H1 (cell line): ENCODE measurements at regions not wholly inside any gene's neighbourhood (a gene's known extent, or its start where the extent isn't known, plus 50 kb on each side); places are given as distances from the start of the nearest gene placed in this dataset.

Source experiments
- EGR1 ChIP-seq: IDR thresholded peaks from 2 replicates; pipeline ENCODE4 v1.6.1; 2011; ENCODE audit warnings: low read depth, low read length, borderline replicate concordance
- RAD21 ChIP-seq, 2 experiments: IDR thresholded peaks in 1 of 2; conservative IDR thresholded peaks in 1 of 2; 2 replicates each; pipeline ENCODE4 v1.6.1; 2011; ENCODE audit warnings: low read depth in 2 of 2, low read length in 2 of 2, improper control_type of control experiment in 1 of 2, inconsistent platforms in 1 of 2, mild to moderate bottlenecking in 1 of 2, moderate library complexity in 1 of 2
- SP4 ChIP-seq: IDR thresholded peaks from 2 replicates; pipeline ENCODE4 v1.6.1; 2012; ENCODE audit warnings: low read length, inconsistent platforms

DNA sequence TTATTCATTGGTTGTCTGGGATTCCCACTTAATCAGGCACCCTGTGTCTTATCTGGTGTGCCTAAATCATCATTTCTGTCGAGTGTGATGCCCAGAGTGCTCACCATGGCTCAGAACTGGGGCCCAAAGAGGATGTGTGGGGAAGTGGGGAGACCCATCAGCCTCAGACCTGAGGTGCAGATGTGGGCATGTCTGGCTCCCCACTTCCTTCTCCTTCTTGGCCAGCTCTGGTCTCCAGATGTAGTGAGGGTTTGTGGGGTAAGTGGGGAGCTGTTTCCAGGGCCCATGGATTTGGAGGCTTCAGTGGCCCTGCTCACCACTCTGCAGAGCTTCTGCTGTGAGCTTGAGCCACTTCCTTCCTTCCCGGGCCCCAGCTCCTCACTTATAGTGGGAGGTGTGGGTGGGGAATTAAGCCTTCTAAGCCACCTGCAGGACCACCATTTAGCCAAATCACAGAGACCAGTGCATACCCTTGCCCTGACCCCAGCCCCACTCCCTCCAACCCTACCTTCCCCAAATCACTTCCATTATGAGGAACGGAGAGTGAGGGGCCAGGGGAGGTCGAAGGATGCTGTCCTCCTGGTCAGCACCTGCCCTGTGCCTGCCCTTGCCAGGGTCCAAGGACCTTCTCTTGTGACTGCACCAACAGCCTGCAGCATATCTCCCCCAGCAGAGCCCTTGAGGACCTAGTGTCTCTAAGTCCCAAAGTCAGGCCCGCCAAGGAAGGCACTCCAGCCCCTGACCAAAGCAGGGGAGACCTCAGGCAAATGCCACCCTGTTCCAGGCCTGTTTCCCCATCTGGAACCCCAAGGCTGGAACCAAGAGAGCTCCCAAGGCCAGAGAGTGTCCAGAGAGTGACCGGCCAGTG, 278.2 kb upstream of the RTL1 start (continued):
- TF ChIP-seq SP4 (no peak), RAD21 (IDR thresholded peaks at IDR 0.05 in 1 of 2, conservative IDR thresholded peaks at IDR 0.05 in 1 of 2; ENCODE audit: low read depth in 2 of 2, low read length in 2 of 2) (no peak), EGR1 (no peak)
